GM21390 (cell line): ENCODE measurements at regions not wholly inside any gene's neighbourhood (a gene's known extent, or its start where the extent isn't known, plus 50 kb on each side); places are given as distances from the start of the nearest gene placed in this dataset.
"Not testable (repeated sequence)": the region's sequence is repeated elsewhere in the genome, so short reads cannot be mapped to it uniquely, and the experiment has no call there.

ENCODE experiments used
- ATAC-seq: cut with Tn5 transposase; IDR thresholded peaks from one replicate; pipeline ENCODE4 v1.9.1; 2021; ENCODE audit not compliant: unreplicated experiment

- no peak for ATAC-seq
Measured at GRCh38 chr6:139886396-139886795, 511.9 kb upstream of the CITED2 start.

- no peak for ATAC-seq
Measured at GRCh38 chr6:139885909-139886308, 511.5 kb upstream of the CITED2 start.

- no peak for ATAC-seq
Measured at GRCh38 chr6:139883776-139884175, 509.3 kb upstream of the CITED2 start.

- no peak for ATAC-seq
Measured at GRCh38 chr6:139882977-139883728, 508.7 kb upstream of the CITED2 start.

DNA sequence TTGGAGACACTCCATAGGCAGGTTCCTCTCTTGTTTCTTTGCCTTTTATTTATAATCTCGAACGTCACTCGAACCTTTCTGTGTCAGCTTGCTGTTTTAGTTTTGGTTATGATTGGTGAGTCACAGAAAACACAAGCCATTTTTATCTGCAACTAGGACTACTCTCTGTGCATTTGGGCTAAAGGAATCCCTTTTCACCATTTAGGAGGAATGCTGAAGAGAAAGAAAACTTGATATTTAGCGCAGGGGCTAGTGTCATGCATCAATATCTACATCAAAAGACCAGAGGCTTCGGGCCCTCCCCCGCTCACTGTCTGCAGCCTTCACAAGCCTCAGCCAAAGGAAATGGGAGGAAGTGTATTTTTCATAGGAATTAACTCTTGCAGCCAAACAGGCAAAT, 507.8 kb upstream of the CITED2 start:
- ATAC-seq = peak; percentile 19

GRCh38 chr6:139881728-139882211, 507.3 kb upstream of the CITED2 start:
- ATAC-seq = peak; percentile 77

DNA sequence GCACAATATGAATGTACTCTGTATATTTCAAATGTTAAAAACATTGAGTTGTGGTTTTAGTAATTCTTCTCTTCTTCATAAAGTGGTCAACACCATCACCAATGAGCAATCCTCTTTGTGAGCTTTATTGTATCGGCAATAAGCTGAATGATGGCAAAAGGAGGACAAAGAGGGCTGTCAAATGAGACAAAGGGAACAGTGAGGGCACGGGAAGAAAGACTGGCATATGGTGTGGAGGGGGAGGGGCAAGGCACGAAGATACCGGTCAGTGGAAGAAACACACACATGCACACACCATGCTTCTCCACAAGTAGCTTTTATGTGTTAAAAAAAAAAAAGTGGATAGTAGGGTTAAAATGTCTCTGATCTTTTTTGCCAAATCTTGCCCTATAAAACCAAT, 506.8 kb upstream of the CITED2 start:
- ATAC-seq = no peak

GRCh38 chr6:139879823-139880356, 505.4 kb upstream of the CITED2 start:
- ATAC-seq = no peak

DNA sequence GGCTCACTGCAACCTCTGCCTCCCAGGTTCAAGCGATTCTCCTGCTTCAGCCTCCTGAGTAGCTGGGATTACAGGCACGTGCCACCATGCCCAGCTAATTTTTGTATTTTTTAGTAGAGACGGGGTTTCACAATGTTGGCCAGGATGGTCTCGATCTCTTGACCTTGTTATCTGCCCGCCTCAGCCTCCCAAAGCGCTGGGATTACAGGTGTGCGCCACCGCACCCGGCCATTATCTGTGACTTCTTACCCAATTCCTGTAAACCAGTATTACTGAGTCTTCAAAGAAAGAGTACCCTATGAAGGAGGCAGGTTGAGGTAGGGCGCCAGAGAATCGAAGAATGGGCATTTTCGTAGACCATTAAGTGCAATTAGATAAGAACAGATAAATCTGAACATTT, 504.8 kb upstream of the CITED2 start:
- ATAC-seq = not testable (repeated sequence)

DNA sequence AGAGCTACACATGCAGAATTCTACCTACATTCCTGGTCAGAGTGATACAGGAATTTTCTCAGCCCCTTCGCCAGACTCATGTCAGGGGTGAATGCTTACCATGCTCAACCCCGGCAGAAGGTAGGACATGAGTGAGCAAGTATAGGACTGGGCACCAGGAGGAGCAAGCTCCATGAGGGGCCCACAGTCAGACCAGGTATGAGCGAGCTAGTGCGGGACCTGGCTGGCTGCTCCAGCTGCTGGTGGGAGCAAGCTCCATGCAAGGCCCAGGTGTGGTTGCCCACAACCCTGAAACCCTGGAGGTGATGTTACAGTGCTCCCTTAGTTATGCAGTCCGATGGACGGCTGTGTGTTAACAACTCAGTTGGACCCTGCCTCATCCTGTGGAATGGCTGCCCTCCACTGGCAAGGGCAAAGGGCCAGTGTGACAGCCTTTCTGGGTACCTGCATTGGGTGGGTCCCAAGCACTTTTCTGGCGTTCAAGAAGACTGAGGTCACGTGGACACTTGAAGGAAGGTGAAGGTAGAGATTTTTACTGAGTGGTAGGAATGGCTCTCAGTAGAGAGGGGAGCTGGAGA, 503.5 kb upstream of the CITED2 start:
- ATAC-seq = no peak

DNA sequence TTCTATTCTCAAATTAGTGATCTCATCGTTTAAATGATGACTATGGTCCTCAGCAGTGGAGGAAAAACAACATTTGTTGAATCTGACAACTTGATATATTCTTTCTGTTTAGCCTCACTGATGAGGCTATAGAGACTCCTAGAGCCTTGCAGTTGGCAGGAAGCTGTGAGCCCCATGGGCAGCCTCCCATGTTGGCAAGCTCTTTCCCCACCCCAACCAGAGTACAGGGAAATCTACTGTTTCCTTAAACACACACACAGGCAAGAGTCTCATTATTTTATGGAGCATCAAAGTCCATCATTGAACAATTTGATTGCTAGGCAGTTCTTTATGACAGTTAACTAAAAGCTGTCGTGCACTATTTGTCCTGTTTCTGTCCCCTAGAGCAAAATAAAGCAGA, 498.2 kb upstream of the CITED2 start:
- ATAC-seq = no peak

DNA sequence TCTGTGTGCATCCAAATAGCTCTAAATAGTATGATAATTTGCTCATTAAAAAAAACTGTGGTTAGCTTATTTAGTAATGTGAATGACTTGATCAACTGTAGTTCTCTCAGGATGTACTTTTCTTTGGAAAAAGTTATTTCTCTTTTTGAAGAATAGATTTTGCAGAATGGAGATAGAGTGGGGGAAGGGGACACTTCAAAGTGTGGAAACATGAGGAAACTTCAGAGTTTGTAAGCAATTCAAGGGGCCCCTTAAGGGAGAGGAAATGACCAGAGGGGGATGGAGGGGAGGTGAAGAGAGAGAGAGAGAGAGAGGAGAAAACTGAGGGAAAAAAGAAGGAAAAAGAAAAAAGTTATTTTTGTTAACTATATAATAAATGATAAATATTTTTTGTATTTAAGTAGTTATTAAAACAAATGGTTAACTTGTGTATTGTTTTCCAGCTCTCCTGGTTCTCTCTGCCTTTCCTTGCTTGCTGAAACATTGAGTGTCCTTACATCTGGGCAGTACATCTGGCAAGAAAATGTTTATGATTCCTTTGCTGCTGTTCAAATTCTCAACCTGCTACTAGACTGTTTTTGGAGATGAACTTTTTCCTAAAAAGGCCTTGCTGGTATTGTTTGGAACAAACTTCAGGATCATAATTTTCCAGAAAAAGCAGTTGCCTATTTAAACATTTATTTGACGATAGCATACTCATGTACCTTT, 497.5 kb upstream of the CITED2 start:
- ATAC-seq = no peak

GRCh38 chr6:139871165-139871710, 496.8 kb upstream of the CITED2 start:
- ATAC-seq = no peak

- no peak for ATAC-seq
Measured at GRCh38 chr6:139868576-139868975, 494.1 kb upstream of the CITED2 start.

GRCh38 chr6:139863964-139864363, 489.5 kb upstream of the CITED2 start:
- no peak for ATAC-seq

GRCh38 chr6:139863346-139863745, 488.9 kb upstream of the CITED2 start:
- ATAC-seq = no peak

DNA sequence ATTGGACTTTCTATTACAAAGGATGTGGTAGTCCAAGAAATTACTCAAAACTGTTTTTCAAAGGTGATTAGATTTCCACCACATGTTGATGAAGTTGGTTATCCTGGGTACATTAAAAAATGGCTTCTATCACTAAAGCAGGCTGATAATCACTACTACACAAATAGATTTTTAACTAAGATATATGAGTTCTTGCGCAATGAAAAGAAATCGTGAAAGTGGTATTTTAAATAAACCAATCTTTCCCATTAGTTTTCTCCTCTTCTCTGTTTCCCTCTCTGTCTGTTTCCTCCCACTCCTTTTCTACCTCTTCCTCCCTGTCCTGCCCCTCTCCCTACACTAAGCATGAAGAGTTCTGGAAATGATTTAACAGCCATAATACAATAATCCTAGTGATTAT, 487.9 kb upstream of the CITED2 start:
- ATAC-seq = no peak

- no peak for ATAC-seq
Measured at GRCh38 chr6:139860203-139860602, 485.8 kb upstream of the CITED2 start.

DNA sequence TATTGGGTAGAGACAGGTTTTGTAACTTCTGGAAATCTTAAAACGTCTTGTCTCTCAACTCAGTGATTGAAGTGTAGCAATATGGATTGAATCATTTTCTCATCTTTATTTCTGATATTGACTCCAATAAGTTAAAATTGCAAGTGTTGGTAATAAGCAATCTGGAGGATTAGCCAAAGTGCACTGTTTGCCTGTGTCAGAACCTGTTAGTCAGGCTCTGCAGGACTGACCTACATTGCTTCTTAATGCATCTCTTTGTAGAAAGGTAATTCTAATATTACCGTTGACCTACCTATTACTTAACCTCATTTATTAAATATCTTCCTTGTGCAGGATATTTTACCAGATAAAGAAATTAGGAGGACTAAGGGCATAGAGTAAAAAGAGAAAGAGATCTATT, 484.0 kb upstream of the CITED2 start:
- ATAC-seq = no peak

GRCh38 chr6:139857143-139857542, 482.7 kb upstream of the CITED2 start:
- no peak for ATAC-seq

GRCh38 chr6:139856562-139856961, 482.1 kb upstream of the CITED2 start:
- no peak for ATAC-seq
